C4-2B (cell line): ENCODE measurements at regions not wholly inside any gene's neighbourhood (a gene's known extent, or its start where the extent isn't known, plus 50 kb on each side); places are given as distances from the start of the nearest gene placed in this dataset.

Experiments
- H3K27ac ChIP-seq: fragments of 450-650 bp; 2 replicates; pipeline ENCODE4 v1.5.1; 2017
- ZFX ChIP-seq: fragments of 450-650 bp; IDR thresholded peaks from 2 replicates; pipeline ENCODE4 v1.6.1; 2017
- TF ChIP-seq, protein P1 (sequence below): fragments of 450-650 bp; conservative IDR thresholded peaks from 2 replicates; pipeline ENCODE4 v1.5.1; 2017; ENCODE audit warnings: mild to moderate bottlenecking

GRCh38 chr2:217438821-217439220 lies 564.0 kb downstream of the TNS1 start:
- TF ChIP-seq, protein P1, sequence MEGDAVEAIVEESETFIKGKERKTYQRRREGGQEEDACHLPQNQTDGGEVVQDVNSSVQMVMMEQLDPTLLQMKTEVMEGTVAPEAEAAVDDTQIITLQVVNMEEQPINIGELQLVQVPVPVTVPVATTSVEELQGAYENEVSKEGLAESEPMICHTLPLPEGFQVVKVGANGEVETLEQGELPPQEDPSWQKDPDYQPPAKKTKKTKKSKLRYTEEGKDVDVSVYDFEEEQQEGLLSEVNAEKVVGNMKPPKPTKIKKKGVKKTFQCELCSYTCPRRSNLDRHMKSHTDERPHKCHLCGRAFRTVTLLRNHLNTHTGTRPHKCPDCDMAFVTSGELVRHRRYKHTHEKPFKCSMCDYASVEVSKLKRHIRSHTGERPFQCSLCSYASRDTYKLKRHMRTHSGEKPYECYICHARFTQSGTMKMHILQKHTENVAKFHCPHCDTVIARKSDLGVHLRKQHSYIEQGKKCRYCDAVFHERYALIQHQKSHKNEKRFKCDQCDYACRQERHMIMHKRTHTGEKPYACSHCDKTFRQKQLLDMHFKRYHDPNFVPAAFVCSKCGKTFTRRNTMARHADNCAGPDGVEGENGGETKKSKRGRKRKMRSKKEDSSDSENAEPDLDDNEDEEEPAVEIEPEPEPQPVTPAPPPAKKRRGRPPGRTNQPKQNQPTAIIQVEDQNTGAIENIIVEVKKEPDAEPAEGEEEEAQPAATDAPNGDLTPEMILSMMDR, result no peak
- no peak for TF ChIP-seq ZFX
- no peak overlapping the region for H3K27ac ChIP-seq

GRCh38 chr2:217438136-217438535 lies 564.7 kb downstream of the TNS1 start:
- no peak overlapping the region for H3K27ac ChIP-seq
- no peak for TF ChIP-seq ZFX
- TF ChIP-seq, protein P1, result no peak

- TF ChIP-seq, protein P1, result no peak
- no peak for TF ChIP-seq ZFX
- no peak overlapping the region for H3K27ac ChIP-seq
These were observed 565.4 kb downstream of the TNS1 start for GRCh38 chr2:217437290-217437870.

DNA sequence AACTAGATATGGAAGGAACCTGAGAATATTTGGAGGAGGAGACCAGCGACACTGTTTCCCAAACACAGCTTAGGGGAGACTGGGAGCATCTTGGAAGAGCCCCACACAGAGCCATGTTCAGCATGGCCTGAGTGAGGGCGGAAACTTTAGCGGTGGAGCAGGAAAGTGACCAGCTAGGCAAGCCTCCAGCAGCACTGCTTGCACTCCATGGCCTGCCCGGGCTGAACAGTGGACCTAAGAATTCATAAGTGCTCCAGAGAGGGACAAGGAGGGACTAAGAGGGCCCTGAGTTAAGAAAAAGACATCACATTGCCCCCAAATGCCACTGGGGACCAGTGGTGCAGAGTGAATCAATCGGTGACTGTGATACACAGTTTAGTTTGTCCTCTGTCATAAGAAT lies 566.4 kb downstream of the TNS1 start:
- no peak overlapping the region for H3K27ac ChIP-seq
- TF ChIP-seq, protein P1, result no peak
- no peak for TF ChIP-seq ZFX

DNA sequence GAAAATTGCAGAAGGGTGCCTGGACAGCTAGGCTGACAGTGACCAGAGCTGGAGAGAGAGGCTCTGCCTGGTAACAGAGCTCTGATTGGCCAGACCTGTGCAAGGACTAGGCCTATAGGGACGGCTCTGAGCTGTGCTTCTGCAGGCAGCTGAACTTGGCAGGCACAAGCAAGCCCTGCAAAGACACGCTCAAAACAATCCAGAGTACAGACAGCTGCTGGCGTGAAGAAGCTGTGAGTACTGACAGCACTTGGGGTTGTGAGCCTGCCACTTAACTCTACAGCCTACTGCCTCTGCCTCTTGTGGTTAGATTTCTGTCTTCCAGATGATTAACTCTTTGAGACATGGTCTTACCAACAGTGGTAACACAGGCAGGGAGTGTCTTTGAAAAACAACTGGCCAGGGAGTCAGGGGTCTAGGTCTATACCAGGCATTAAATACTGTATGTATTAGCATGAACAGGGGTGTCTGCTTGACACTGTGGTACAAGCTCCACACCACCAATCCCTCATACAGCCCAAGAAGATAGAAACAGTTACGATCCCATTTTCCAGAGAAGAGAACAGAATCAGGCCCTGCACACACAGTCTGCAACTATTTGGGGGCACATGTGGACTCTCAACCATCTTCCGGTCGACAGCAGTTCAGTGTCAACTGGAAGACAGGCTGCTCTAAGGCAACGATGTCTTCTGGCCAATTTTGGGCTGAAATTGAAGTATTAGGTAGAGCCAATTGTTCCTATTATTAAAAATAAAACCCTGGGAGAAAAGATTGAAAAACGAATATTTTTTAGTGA lies 568.4 kb downstream of the TNS1 start:
- TF ChIP-seq, protein P1, result no peak
- no peak for TF ChIP-seq ZFX
- H3K27ac ChIP-seq, result peak overlapping the region; percentile 17; the same call in 1 of the 2 replicates

GRCh38 chr2:217433522-217433921 lies 569.3 kb downstream of the TNS1 start:
- no peak overlapping the region for H3K27ac ChIP-seq
- TF ChIP-seq, protein P1, result no peak
- TF ChIP-seq ZFX, result no peak

DNA sequence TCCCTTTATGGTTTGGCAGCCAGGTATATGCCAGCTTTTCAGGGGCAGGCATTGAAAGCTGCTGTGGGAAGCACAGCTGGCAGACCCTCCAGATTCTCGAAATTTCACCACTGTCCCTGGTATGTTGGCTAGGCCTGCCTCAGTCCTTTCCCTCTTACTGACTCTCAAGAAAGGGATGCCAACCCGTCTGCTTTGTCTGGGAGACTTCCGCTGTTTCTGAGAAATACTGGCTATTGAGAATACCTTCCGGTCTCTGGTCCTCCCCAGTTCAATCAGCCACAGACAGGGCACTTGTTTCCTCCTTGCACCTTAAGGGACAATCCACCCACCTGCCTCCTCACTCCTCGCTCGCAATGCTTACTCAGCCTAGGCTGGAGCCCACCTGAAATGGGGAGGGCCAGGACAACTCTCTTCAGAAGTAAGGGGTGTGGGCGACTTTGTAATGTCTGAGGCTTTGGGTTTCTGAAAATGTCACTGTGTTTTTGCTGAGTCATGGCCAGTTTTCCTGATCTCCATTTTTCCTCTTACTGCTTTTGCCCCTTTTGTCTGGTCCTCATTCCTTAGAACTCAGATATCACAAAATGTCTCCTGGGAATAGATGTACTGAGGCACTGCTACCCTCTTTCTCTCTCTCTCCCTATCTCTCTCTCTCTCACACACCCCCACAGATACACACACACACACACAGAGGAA lies 571.1 kb downstream of the TNS1 start:
- no peak overlapping the region for H3K27ac ChIP-seq
- TF ChIP-seq, protein P1, result no peak
- no peak for TF ChIP-seq ZFX
